Neuronal stem cell (in vitro differentiated cells): ENCODE measurements at regions not wholly inside any gene's neighbourhood (a gene's known extent, or its start where the extent isn't known, plus 50 kb on each side); places are given as distances from the start of the nearest gene placed in this dataset.

ENCODE experiments used
- DNase-seq: peaks from one replicate; pipeline ENCODE4 v3.0.0-alpha.2; 2013; ENCODE audit warnings: low spot score
- H2AFZ ChIP-seq: one replicate; pipeline ENCODE4 v1.6.1; 2013; ENCODE audit warnings: mild to moderate bottlenecking, low read length, inconsistent platforms
- H2AK5ac ChIP-seq: 2 replicates; pipeline ENCODE4 v1.6.1; 2013; ENCODE audit warnings: low read depth, mild to moderate bottlenecking, inconsistent platforms, low read length, moderate library complexity, mixed read lengths
- H2BK120ac ChIP-seq: 2 replicates; pipeline ENCODE4 v1.6.1; 2013; ENCODE audit warnings: low read depth, mild to moderate bottlenecking, inconsistent platforms, low read length, moderate library complexity, mixed read lengths
- H2BK12ac ChIP-seq: one replicate; pipeline ENCODE4 v1.6.1; 2013; ENCODE audit warnings: low read length, inconsistent platforms
- H2BK15ac ChIP-seq: 2 replicates; pipeline ENCODE4 v1.6.1; 2013; ENCODE audit warnings: mild to moderate bottlenecking, low read length, inconsistent platforms, mixed read lengths
- H2BK5ac ChIP-seq: one replicate; pipeline ENCODE4 v1.6.1; 2013; ENCODE audit warnings: inconsistent platforms, mild to moderate bottlenecking, low read length, moderate library complexity
- H3K14ac ChIP-seq: one replicate; pipeline ENCODE4 v1.6.1; 2013; ENCODE audit warnings: low read length, inconsistent platforms
- H3K18ac ChIP-seq: 2 replicates; pipeline ENCODE4 v1.6.1; 2013; ENCODE audit warnings: low read length, inconsistent platforms
- H3K23ac ChIP-seq: 2 replicates; pipeline ENCODE4 v1.6.1; 2013; ENCODE audit warnings: low read depth, mild to moderate bottlenecking, mixed read lengths, low read length, inconsistent platforms; ENCODE audit not compliant: poor library complexity
- H3K27ac ChIP-seq: replicated peaks from 3 replicates; pipeline ENCODE4 v1.5.1; 2013; ENCODE audit warnings: low read length, inconsistent platforms
- H3K27me3 ChIP-seq, 3 experiments: 2 replicates each; pipeline ENCODE4 v1.6.1; 2013; ENCODE audit warnings: low read length in 3 of 3, mild to moderate bottlenecking in 2 of 3, inconsistent platforms in 1 of 3, low read depth in 1 of 3, mixed read lengths in 1 of 3, moderate library complexity in 1 of 3; ENCODE audit not compliant: control insufficient read depth in 3 of 3, insufficient read depth in 3 of 3
- H3K36me3 ChIP-seq, 2 donors: replicated peaks in 1 of 2; 2 replicates each; pipeline ENCODE4 v1.6.1; 2013; ENCODE audit warnings: low read length in 2 of 2; ENCODE audit not compliant: control insufficient read depth in 2 of 2, insufficient read depth in 2 of 2
- H3K4ac ChIP-seq: 2 replicates; pipeline ENCODE4 v1.6.1; 2013; ENCODE audit warnings: inconsistent platforms, mild to moderate bottlenecking, low read length, moderate library complexity
- H3K4me1 ChIP-seq, 2 donors: 1 replicate in 1 of 2; 2 replicates in 1 of 2; pipeline ENCODE4 v1.6.1; 2013; ENCODE audit warnings: low read length in 2 of 2, low read depth in 1 of 2; ENCODE audit not compliant: control insufficient read depth in 2 of 2, insufficient read depth in 1 of 2
- H3K4me2 ChIP-seq: one replicate; pipeline ENCODE4 v1.6.1; 2013; ENCODE audit warnings: mild to moderate bottlenecking, low read length, inconsistent platforms; ENCODE audit not compliant: insufficient read depth, poor library complexity, severe bottlenecking
- H3K4me3 ChIP-seq, 2 donors: 2 replicates each; pipeline ENCODE4 v1.5.1; 2013; ENCODE audit warnings: low read length in 2 of 2, mild to moderate bottlenecking in 2 of 2, inconsistent platforms in 1 of 2, moderate library complexity in 1 of 2
- H3K79me1 ChIP-seq: one replicate; pipeline ENCODE4 v1.6.1; 2013; ENCODE audit warnings: low read depth, mild to moderate bottlenecking, inconsistent platforms, low read length, moderate library complexity
- H3K9ac ChIP-seq: one replicate; pipeline ENCODE4 v1.6.1; 2013; ENCODE audit warnings: mild to moderate bottlenecking, low read depth, low read length, inconsistent platforms; ENCODE audit not compliant: poor library complexity
- H3K9me3 ChIP-seq, 2 donors: replicated peaks in 1 of 2; 2 replicates each; pipeline versions ENCODE3 to v1.6.1; 2013; ENCODE audit warnings: low read length in 2 of 2, mild to moderate bottlenecking in 2 of 2, inconsistent platforms in 1 of 2, low read depth in 1 of 2, mixed read lengths in 1 of 2, moderate library complexity in 1 of 2; ENCODE audit not compliant: control insufficient read depth in 2 of 2, insufficient read depth in 1 of 2
- H4K8ac ChIP-seq: one replicate; pipeline ENCODE4 v1.6.1; 2013; ENCODE audit warnings: low read depth, mild to moderate bottlenecking, inconsistent platforms, low read length, moderate library complexity
- H4K91ac ChIP-seq: one replicate; pipeline ENCODE4 v1.6.1; 2013; ENCODE audit warnings: low read length, low read depth, mild to moderate bottlenecking, inconsistent platforms; ENCODE audit not compliant: poor library complexity
- whole genome bisulfite sequencing, 2 donors: extraction: QIAGEN DNeasy Blood & Tissue Kit; methylation state at CpG; one replicate each; pipeline ENCODE4 v1.1.7; 2013; ENCODE audit warnings: missing lambda C conversion rate in 2 of 2, mixed read lengths in 1 of 2; ENCODE audit not compliant: insufficient read length in 2 of 2, insufficient replicate concordance in 1 of 2; ENCODE audit errors: extremely low coverage in 2 of 2; 5-methylcytosine and 5-hydroxymethylcytosine counted together

GRCh38 chr9:38164659-38165221, 95.7 kb upstream of the SHB start:
- H2BK12ac ChIP-seq, result no peak overlapping the region
- no peak overlapping the region for H3K4ac ChIP-seq
- no peak overlapping the region for H2AFZ ChIP-seq
- H2AK5ac ChIP-seq, result no peak overlapping the region
- no peak overlapping the region for H2BK5ac ChIP-seq
- H2BK120ac ChIP-seq, result no peak overlapping the region
- DNase-seq, result no peak
- no peak overlapping the region for H3K18ac ChIP-seq
- peaks cover 0 to 8% of the 10 kb centered on the region in 2 donors for H3K4me1 ChIP-seq
- H3K27ac ChIP-seq, result no peak overlapping the region
- no peaks in the 10 kb centered on the region for H3K36me3 ChIP-seq
- H3K14ac ChIP-seq, result no peak overlapping the region
- peak overlapping the region; percentile 53 for H3K9ac ChIP-seq
- H3K4me3 ChIP-seq, result no peak overlapping the region
- H3K27me3 ChIP-seq, result peaks cover 0 to 9% (median 0%) of the 10 kb centered on the region in 3 experiments
- H3K23ac ChIP-seq, result no peak overlapping the region
- H3K4me2 ChIP-seq, result no peak overlapping the region
- H4K91ac ChIP-seq, result no peak overlapping the region
- H4K8ac ChIP-seq, result no peak overlapping the region
- peak overlapping the region; percentile 55 for H2BK15ac ChIP-seq
- H3K79me1 ChIP-seq, result no peaks in the 10 kb centered on the region
- H3K9me3 ChIP-seq, result no peaks in the 10 kb centered on the region
- WGBS, 2 donors, result 100% methylated on average over 1 of the region's 9 CpGs; no CpG with 5 or more reads in 1 of the 2 donors

- DNase-seq, result no peak
- H4K8ac ChIP-seq, result no peak overlapping the region
- H3K23ac ChIP-seq, result no peak overlapping the region
- WGBS, 2 donors, result no CpG with 5 or more reads among the region's 3 CpGs
- H2AK5ac ChIP-seq, result no peak overlapping the region
- H3K4me1 ChIP-seq, result peaks cover 0 to 8% of the 10 kb centered on the region in 2 donors
- no peak overlapping the region for H3K4ac ChIP-seq
- no peak overlapping the region for H4K91ac ChIP-seq
- H2BK12ac ChIP-seq, result no peak overlapping the region
- H3K27me3 ChIP-seq, result peaks cover 0 to 9% (median 0%) of the 10 kb centered on the region in 3 experiments
- H3K27ac ChIP-seq, result no peak overlapping the region
- peak overlapping the region; percentile 0 for H3K18ac ChIP-seq
- H3K79me1 ChIP-seq, result no peaks in the 10 kb centered on the region
- H2BK120ac ChIP-seq, result no peak overlapping the region
- no peaks in the 10 kb centered on the region for H3K9me3 ChIP-seq
- no peak overlapping the region for H3K4me2 ChIP-seq
- H3K36me3 ChIP-seq, result no peaks in the 10 kb centered on the region
- no peak overlapping the region for H2BK5ac ChIP-seq
- no peak overlapping the region for H2BK15ac ChIP-seq
- no peak overlapping the region for H3K14ac ChIP-seq
- H3K4me3 ChIP-seq, result no peak overlapping the region
- H3K9ac ChIP-seq, result no peak overlapping the region
- no peak overlapping the region for H2AFZ ChIP-seq
Observed at GRCh38 chr9:38163518-38163917, 94.5 kb upstream of the SHB start.

- Histone ChIP-seq H3K4me3 (no peak overlapping the region), H2AK5ac (no peak overlapping the region), H3K4ac (no peak overlapping the region), H3K4me2 (no peak overlapping the region), H2BK120ac (no peak overlapping the region), H3K4me1 (peaks cover 0 to 8% of the 10 kb centered on the region in 2 donors), H2AFZ (no peak overlapping the region), H2BK12ac (no peak overlapping the region), H3K79me1 (no peaks in the 10 kb centered on the region), H4K91ac (no peak overlapping the region), H3K9me3 (no peaks in the 10 kb centered on the region), H2BK15ac (no peak overlapping the region), H3K36me3 (no peaks in the 10 kb centered on the region), H3K23ac (no peak overlapping the region), H3K14ac (no peak overlapping the region), H4K8ac (no peak overlapping the region), H3K18ac (no peak overlapping the region), H2BK5ac (no peak overlapping the region), H3K27me3 (peaks cover 0 to 14% (median 0%) of the 10 kb centered on the region in 3 experiments), H3K9ac (no peak overlapping the region), H3K27ac (no peak overlapping the region)
- DNase-seq, result no peak
- WGBS, 2 donors, result no CpG with 5 or more reads among the region's 11 CpGs
Observed at GRCh38 chr9:38162332-38163211, 93.5 kb upstream of the SHB start.

GRCh38 chr9:38160613-38161215, 91.7 kb upstream of the SHB start:
- H3K18ac ChIP-seq, result no peak overlapping the region
- peaks cover 0 to 8% of the 10 kb centered on the region in 2 donors for H3K4me1 ChIP-seq
- no peak overlapping the region for H3K23ac ChIP-seq
- no peak overlapping the region for H3K9ac ChIP-seq
- no peak overlapping the region for H2BK120ac ChIP-seq
- no peak overlapping the region for H2BK5ac ChIP-seq
- peaks cover 0 to 14% (median 0%) of the 10 kb centered on the region in 3 experiments for H3K27me3 ChIP-seq
- WGBS, 2 donors, result no CpG with 5 or more reads among the region's 9 CpGs
- H2BK15ac ChIP-seq, result no peak overlapping the region
- no peak overlapping the region for H4K91ac ChIP-seq
- no peaks in the 10 kb centered on the region for H3K36me3 ChIP-seq
- H2AFZ ChIP-seq, result no peak overlapping the region
- no peaks in the 10 kb centered on the region for H3K9me3 ChIP-seq
- DNase-seq, result peak; percentile 65
- H3K79me1 ChIP-seq, result no peaks in the 10 kb centered on the region
- H2BK12ac ChIP-seq, result no peak overlapping the region
- no peak overlapping the region for H3K14ac ChIP-seq
- H2AK5ac ChIP-seq, result no peak overlapping the region
- no peak overlapping the region for H3K4me3 ChIP-seq
- no peak overlapping the region for H4K8ac ChIP-seq
- H3K4ac ChIP-seq, result no peak overlapping the region
- H3K4me2 ChIP-seq, result no peak overlapping the region
- no peak overlapping the region for H3K27ac ChIP-seq
